ENCODE measurements at regions not wholly inside any gene's neighbourhood (a gene's known extent, or its start where the extent isn't known, plus 50 kb on each side); places are given as distances from the start of the nearest gene placed in this dataset.
"Not testable (repeated sequence)": the region's sequence is repeated elsewhere in the genome, so short reads cannot be mapped to it uniquely, and the experiment has no call there.

DNA sequence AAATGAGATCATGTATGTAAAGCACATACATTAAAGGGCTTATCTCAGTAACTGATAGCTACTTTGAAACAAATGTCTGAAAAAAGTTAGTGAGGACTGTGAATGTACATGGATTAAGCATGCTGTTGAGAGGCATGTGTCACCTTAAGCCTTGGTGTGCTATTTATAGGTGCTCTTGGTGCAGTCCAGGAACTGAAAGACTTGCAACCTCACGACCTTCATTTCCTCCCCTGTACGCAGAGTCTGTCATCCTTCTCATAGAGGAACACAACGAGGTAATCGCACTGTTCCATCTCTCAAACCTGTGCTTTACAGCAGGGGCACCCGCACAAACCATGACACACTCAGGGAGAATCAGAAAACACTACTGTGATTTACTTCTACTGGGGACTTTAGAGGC lies 65.6 kb downstream of the UFM1 start:
- H3K36me3 Mint-ChIP-seq (ENCODE audit: low read depth): no peaks in the 10 kb centered on the region
- H3K4me3 Mint-ChIP-seq: no peak overlapping the region
- no peaks in the 10 kb centered on the region for H3K27me3 Mint-ChIP-seq
- no peaks in the 10 kb centered on the region for H3K4me1 Mint-ChIP-seq (ENCODE audit: low read depth)
- intact Hi-C loops (cut with micrococcal nuclease): no loop called here
- H3K27ac Mint-ChIP-seq: no peak overlapping the region
- no peaks in the 10 kb centered on the region for H3K9me3 Mint-ChIP-seq

DNA sequence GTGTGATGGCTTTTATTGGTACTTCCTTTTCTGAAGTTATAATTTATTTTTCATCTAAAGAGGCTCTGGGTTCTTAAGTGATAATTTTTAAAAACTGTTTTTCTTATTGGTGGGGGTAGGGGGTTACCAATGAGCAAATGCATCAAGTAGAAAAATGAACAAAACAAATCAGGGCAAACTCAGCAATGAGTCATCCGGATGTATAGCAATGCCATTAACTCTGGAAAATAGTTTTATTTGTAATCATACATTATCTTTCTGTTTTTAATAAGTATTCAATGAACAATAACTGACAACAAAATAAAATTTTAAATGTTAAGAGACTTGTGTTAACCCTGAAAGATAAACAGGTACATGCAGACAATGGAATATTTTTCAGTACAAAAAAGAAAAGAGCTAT lies 67.6 kb downstream of the UFM1 start:
- Mint-ChIP-seq H3K9me3 (no peaks in the 10 kb centered on the region), H3K4me3 (no peak overlapping the region), H3K36me3 (ENCODE audit: low read depth) (no peaks in the 10 kb centered on the region), H3K27ac (no peak overlapping the region), H3K27me3 (no peaks in the 10 kb centered on the region), H3K4me1 (ENCODE audit: low read depth) (no peaks in the 10 kb centered on the region)
- intact Hi-C loops (cut with micrococcal nuclease): no loop called here

DNA sequence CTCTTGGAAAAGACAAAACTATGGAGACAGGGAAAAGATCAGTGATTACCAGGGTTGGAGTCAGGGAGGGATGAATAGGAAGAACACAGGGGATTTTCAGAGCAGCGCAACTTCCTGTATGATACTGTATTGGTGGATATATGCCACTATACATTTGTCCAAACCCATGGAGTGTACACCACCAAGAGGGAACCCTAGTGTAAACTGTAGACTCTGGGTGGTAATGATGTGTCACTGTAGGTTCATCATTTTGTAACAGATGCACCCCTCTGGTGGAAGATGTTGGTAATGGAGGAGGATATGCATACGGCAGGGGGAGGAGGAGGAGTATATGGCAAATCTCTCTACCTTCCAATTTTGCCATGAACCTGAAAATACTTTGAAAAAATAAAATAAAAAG lies 68.1 kb downstream of the UFM1 start:
- Mint-ChIP-seq H3K27me3 (no peaks in the 10 kb centered on the region), H3K36me3 (ENCODE audit: low read depth) (no peaks in the 10 kb centered on the region), H3K9me3 (no peaks in the 10 kb centered on the region), H3K27ac (no peak overlapping the region), H3K4me3 (no peak overlapping the region), H3K4me1 (ENCODE audit: low read depth) (no peaks in the 10 kb centered on the region)
- intact Hi-C loops (cut with micrococcal nuclease): no loop called here

DNA sequence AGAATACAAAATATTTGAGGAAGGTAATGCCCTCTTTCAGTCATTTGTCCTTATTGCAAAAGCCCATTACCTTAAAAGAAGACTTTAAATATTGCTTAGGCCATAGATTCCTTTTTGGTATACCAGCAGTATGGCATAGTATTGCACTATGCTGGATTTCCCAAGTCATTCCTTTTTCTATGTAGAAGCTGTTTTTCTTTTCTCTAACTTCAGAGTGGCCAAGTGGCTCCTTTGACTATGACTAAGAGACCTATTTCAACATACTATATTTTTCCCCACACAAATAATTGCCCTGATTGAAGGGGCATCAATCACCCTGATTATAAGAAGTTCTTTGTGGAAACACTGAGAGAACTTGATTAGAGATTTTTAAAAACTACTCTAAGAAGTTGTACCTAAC lies 68.6 kb downstream of the UFM1 start:
- intact Hi-C loops (cut with micrococcal nuclease): no loop called here
- Mint-ChIP-seq H3K36me3 (ENCODE audit: low read depth) (no peaks in the 10 kb centered on the region), H3K4me1 (ENCODE audit: low read depth) (no peaks in the 10 kb centered on the region), H3K27me3 (no peaks in the 10 kb centered on the region), H3K9me3 (no peaks in the 10 kb centered on the region), H3K27ac (no peak overlapping the region), H3K4me3 (no peak overlapping the region)

DNA sequence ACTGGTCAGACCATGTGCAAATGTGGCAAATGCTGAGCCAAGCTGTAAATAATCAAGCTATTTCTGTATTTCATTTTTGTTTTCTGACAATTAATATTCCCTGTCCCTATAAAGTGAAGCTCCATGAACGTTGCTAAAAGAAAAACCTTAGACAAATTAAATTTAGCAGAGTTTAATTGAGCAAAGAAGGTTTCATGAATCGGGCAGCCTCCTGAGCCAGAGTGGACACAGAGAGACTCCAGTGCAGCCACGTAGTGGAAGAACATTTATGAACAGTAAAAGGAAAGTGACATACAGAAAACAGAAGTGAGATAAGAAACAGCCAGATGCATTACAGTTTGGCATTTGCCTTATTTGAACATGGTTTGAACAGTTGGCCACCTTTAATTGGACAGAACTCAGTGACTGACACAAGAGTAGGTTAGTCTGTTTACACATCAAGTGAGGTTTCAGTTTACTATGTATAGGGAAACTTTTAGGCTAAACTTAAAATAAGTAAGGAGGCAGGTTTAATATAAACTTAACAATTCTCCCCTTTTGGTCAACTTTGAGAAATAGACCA lies 69.7 kb downstream of the UFM1 start:
- Mint-ChIP-seq H3K27me3 (no peaks in the 10 kb centered on the region), H3K4me3 (no peak overlapping the region), H3K9me3 (no peaks in the 10 kb centered on the region), H3K4me1 (ENCODE audit: low read depth) (no peaks in the 10 kb centered on the region), H3K36me3 (ENCODE audit: low read depth) (no peaks in the 10 kb centered on the region), H3K27ac (no peak overlapping the region)
- intact Hi-C loops (cut with micrococcal nuclease): no loop called here

DNA sequence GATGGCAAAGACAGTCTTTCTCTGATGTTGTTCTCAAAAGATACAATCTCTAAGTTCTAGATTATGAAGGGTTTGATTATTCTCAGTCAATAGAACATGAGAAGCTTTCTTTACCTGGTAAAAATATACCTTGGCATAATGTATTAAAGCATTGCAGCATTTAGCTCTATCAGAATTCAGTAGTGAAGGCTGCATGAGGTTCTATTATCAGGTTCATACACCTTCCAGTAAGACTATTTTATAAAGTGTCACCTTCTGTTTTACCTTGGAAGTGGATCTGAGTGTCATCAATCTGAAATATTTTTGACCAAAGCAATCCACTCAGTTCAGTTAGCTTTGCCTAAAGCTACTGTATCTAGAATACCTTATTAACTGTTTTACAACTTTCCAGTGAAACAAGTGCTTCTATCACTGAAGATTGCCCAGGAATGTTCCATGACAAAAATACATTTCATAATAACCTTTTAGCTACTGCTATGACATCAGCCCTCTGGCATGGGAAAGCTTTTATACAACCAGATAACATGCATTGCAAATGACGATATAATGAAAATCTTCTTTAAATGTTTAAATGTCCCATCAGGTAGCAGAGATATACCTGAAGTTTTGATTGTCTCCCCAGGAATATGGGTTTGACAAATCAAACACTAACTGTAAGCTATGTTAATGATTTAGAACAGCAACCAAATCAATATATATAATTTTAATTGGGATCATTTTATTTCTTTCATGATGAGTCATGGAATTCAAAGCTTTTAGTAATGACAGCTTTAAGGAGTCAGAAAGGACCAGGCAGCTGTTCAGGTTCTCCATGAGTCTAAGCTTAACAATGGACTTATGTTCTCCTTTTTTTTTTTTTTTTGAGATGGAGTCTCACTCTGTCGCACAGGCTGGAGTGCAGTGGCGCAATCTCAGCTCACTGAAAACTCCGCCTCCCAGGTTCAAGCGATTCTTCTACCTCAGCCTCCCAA lies 72.2 kb downstream of the UFM1 start:
- Mint-ChIP-seq H3K4me3 (no peak overlapping the region), H3K36me3 (ENCODE audit: low read depth) (no peaks in the 10 kb centered on the region), H3K9me3 (no peaks in the 10 kb centered on the region), H3K27ac (no peak overlapping the region), H3K4me1 (ENCODE audit: low read depth) (no peaks in the 10 kb centered on the region), H3K27me3 (no peaks in the 10 kb centered on the region)
- intact Hi-C loops (cut with micrococcal nuclease): no loop called here

DNA sequence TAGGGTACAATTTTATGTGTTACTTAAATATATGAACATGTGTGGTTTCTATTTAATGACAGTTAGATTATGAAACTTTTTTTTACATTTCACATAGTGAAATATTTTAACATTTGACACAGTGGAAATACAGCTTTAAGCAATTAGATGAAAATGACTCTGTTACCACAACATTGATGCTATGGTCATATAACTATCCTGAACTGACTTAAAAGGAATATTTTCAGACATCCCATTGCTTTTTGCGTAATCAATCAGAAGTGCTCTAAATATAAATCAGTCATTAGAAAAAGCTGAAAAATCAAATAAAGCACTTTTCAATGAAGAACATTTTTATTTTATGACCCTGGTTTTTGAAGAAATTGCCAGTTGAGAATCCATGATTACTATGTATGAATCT lies 80.3 kb downstream of the UFM1 start:
- Mint-ChIP-seq H3K27ac (no peak overlapping the region), H3K4me1 (ENCODE audit: low read depth) (no peaks in the 10 kb centered on the region), H3K4me3 (no peak overlapping the region), H3K36me3 (ENCODE audit: low read depth) (no peaks in the 10 kb centered on the region), H3K27me3 (no peaks in the 10 kb centered on the region), H3K9me3 (no peaks in the 10 kb centered on the region)
- intact Hi-C loops (cut with micrococcal nuclease): no loop called here

DNA sequence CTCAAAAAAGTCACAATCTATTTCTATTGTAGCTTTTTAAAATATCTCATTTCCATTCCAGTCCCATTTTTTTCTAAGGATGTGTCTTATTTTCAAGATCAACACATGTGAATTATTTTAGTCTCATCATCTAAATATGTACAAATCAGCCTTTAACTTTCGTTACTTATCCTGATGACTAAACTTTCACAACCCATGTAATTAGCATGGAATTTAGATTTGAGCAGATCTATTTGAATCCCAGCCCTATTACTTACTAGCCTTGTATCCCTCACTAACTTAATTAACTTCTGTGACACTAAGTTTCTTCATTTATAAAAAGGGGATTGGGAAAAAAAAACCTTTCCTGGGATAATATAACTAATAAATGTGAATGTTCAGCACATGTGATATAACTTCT lies 81.1 kb downstream of the UFM1 start:
- Mint-ChIP-seq H3K27ac (no peak overlapping the region), H3K27me3 (no peaks in the 10 kb centered on the region), H3K4me3 (no peak overlapping the region), H3K36me3 (ENCODE audit: low read depth) (no peaks in the 10 kb centered on the region), H3K9me3 (no peaks in the 10 kb centered on the region), H3K4me1 (ENCODE audit: low read depth) (no peaks in the 10 kb centered on the region)
- intact Hi-C loops (cut with micrococcal nuclease): no loop called here

DNA sequence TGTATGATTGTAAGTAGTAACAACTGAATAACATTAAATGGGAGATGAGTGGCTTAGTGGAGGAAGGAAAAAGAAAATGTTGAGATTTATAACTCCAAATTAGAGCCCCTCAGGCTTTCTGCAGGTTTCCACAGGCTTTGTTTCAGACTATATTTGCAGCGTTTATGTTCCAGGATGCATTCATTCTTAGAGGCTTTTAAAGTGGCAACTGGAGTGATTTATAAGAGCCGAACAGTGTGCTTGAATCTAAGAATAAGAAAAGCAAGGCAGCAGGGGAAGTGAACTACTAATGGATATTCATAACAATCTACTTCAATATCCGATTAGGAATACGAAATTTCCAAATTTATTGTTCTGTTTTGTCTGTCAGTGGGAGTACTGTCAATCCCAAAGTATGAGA lies 91.0 kb downstream of the UFM1 start:
- no peaks in the 10 kb centered on the region for H3K4me1 Mint-ChIP-seq (ENCODE audit: low read depth)
- H3K9me3 Mint-ChIP-seq: no peaks in the 10 kb centered on the region
- H3K27me3 Mint-ChIP-seq: no peaks in the 10 kb centered on the region
- no peak overlapping the region for H3K4me3 Mint-ChIP-seq
- H3K36me3 Mint-ChIP-seq (ENCODE audit: low read depth): no peaks in the 10 kb centered on the region
- H3K27ac Mint-ChIP-seq: no peak overlapping the region
- intact Hi-C loops (cut with micrococcal nuclease): no loop called here

DNA sequence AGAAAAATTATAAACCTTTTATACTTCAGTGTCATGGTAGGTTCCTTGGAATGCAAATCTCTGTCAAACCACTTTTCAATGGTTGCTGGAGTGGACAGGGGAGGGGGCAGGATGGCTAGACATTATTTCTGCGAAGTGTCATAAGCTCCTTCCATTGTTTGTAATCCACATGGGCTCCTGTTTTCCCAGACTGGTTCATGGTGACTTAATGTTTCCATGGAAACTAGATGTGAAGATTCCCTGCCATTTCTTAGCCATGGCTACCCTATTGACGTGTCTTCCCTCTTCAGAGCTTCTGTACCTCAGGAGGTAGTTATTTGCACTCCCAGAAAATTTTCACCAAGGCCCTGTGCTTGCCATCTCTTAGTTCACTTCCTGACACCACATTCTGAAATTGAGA lies 95.3 kb downstream of the UFM1 start:
- no peaks in the 10 kb centered on the region for H3K9me3 Mint-ChIP-seq
- intact Hi-C loops (cut with micrococcal nuclease): no loop called here
- H3K4me3 Mint-ChIP-seq: no peak overlapping the region

DNA sequence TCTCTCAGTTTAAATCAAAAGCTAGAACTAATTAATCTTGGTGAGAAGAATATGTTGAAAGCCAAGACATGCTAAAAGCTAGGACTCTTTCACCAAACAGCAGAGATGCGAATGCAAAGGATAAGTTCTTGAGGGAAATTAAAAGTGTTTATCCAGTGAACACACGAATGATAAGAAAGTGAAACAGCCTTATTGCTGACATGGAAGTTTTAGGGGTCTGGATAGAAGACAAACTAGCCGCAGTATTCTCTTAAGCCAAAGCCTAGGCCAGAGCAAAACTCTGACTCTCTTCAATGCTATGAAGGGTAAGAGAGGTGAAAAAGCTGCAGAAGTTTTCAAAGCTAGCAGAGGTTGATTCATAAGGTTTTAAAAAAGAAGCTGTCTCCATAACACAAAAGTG lies 103.0 kb downstream of the UFM1 start:
- no peaks in the 10 kb centered on the region for H3K4me1 Mint-ChIP-seq (ENCODE audit: low read depth)

More for the DNA sequence above, 95.3 kb downstream of the UFM1 start:
- Mint-ChIP-seq H3K36me3 (ENCODE audit: low read depth) (no peaks in the 10 kb centered on the region), H3K27me3 (no peaks in the 10 kb centered on the region), H3K27ac (no peak overlapping the region), H3K4me1 (ENCODE audit: low read depth) (no peaks in the 10 kb centered on the region)

DNA sequence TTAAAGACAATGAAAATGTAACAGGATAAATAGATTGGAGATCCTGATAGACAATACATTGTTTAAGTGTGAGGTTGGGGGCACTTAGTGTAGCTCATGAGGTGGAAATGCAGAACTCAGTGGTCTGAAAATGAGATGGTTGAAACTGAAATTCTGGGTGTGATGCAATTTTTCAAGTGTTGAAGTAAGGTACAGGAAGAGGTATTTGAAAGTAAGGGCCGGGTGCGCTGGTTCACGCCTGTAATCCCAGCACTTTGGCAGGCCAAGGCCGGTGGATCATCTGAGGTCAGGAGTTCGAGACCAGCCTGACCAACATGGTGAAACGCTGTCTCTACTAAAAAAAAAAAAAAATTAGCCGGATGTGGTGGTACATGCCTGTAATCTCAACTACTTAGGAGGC lies 113.0 kb downstream of the UFM1 start:
- intact Hi-C loops (cut with micrococcal nuclease): no loop called here
- no peaks in the 10 kb centered on the region for H3K27me3 Mint-ChIP-seq
- no peak overlapping the region for H3K27ac Mint-ChIP-seq
- H3K36me3 Mint-ChIP-seq (ENCODE audit: low read depth): no peaks in the 10 kb centered on the region
- H3K4me1 Mint-ChIP-seq (ENCODE audit: low read depth): no peaks in the 10 kb centered on the region
- no peak overlapping the region for H3K4me3 Mint-ChIP-seq
- peaks cover 17% of the 10 kb centered on the region for H3K9me3 Mint-ChIP-seq

More for the DNA sequence above, 103.0 kb downstream of the UFM1 start:
- intact Hi-C loops (cut with micrococcal nuclease): no loop called here
- no peak overlapping the region for H3K27ac Mint-ChIP-seq
- no peaks in the 10 kb centered on the region for H3K9me3 Mint-ChIP-seq
- H3K36me3 Mint-ChIP-seq (ENCODE audit: low read depth): no peaks in the 10 kb centered on the region
- H3K27me3 Mint-ChIP-seq: no peaks in the 10 kb centered on the region
- no peak overlapping the region for H3K4me3 Mint-ChIP-seq

DNA sequence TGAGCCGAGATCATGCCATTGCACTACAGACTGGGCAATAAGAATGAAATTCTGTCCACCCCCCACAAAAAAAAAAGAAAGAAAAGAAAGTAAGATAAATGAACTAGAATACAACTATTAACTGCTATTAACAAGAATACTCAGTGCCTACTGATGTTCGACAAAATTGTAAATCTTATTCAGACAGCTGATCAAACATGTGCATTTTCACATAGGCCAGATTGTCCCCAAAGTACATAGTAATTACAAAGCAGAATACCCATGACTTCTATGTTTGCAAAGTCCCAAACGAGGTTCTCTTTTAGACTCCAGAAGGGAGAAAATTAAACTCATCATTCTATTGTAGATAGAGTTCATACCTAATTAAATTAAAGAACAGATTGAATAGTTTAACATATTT lies 113.4 kb downstream of the UFM1 start:
- H3K36me3 Mint-ChIP-seq (ENCODE audit: low read depth): no peaks in the 10 kb centered on the region
- no peak overlapping the region for H3K27ac Mint-ChIP-seq
- H3K9me3 Mint-ChIP-seq: peaks cover 17% of the 10 kb centered on the region
- intact Hi-C loops (cut with micrococcal nuclease): no loop called here
- H3K27me3 Mint-ChIP-seq: no peaks in the 10 kb centered on the region
- H3K4me3 Mint-ChIP-seq: no peak overlapping the region
- H3K4me1 Mint-ChIP-seq (ENCODE audit: low read depth): no peaks in the 10 kb centered on the region

DNA sequence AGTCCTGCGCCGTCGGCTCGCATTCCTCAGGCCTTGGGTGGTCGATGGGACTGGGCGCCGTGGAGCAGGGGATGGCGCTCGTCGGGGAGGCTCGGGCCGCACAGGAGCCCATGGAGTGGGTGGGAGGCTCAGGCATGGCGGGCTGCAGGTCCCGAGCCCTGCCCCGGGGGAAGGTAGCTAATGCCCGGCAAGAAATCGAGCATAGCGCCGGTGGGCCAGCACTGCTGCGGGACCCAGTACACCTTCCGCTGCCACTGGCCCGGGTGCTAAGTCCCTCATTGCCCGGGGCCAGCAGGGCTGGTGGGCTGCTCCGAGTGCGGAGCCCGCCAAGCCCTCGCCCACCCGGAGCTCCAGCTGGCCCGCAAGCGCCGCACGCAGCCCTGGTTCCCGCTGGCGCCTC lies 122.8 kb downstream of the UFM1 start:
- H3K4me1 Mint-ChIP-seq (ENCODE audit: low read depth); H3K27ac Mint-ChIP-seq; H3K36me3 Mint-ChIP-seq (ENCODE audit: low read depth); H3K27me3 Mint-ChIP-seq; intact Hi-C loops (cut with micrococcal nuclease); H3K9me3 Mint-ChIP-seq; H3K4me3 Mint-ChIP-seq: not testable (repeated sequence)

DNA sequence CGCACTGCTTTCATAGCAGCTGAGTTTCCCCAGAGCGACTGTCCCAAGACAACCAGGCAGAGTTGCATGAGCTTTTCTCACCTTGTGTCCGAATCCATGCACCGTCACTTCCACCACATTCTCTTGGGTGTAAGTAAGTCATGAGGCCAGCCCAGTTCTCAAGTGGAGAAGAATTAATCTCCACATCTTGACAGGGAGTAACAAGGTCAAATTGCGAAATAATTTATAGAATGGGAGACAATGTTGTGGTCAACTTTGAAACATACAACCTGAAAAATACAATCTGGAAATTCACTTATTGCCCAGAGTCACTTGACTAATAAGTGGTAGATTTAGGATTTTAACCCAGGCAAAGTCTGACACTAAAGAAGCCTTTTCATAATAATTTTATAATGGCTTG lies 123.7 kb downstream of the UFM1 start:
- Mint-ChIP-seq H3K27me3 (no peaks in the 10 kb centered on the region), H3K9me3 (no peaks in the 10 kb centered on the region), H3K27ac (no peak overlapping the region), H3K36me3 (ENCODE audit: low read depth) (no peaks in the 10 kb centered on the region), H3K4me1 (ENCODE audit: low read depth) (no peaks in the 10 kb centered on the region), H3K4me3 (no peak overlapping the region)
- intact Hi-C loops (cut with micrococcal nuclease): no loop called here
